GM12878 (cell line): ENCODE measurements at regions not wholly inside any gene's neighbourhood (a gene's known extent, or its start where the extent isn't known, plus 50 kb on each side); places are given as distances from the start of the nearest gene placed in this dataset.

Experiments
- ATAC-seq: fragments of 200-7000 bp; cut with Tn5 transposase; 3 replicates; pipeline ENCODE4 v1.9.1; 2020; ENCODE audit warnings: mild to moderate bottlenecking, moderate library complexity
- BruUV-seq: library from RNA; stranded (reverse); fragments of 400-500 nt; replicated peaks from 2 replicates; lab custom pipeline; 2021; lab: Mats Ljungman, UMichigan
- CTCF ChIA-PET: fragments of 300-600 bp; sonication (Branson Sonifier 250); formaldehyde crosslinking; extraction: SDS; loops from one replicate; lab custom pipeline; 2021; ENCODE audit warnings: inconsistent platforms; lab: Yijun Ruan, JAX
- POLR2A ChIA-PET: fragments of 350-600 bp; formaldehyde crosslinking; extraction: SDS; loops from one replicate; lab custom pipeline; 2021; ENCODE audit warnings: inconsistent platforms; lab: Charles Lee
- RAD21 ChIA-PET: fragments of 300-600 bp; sonication (Branson Sonifier 250); formaldehyde crosslinking; loops from one replicate; lab custom pipeline; 2023; ENCODE audit warnings: antibody characterized with exemption; ENCODE audit not compliant: unreplicated experiment; lab: Charles Lee
- SMC1A ChIA-PET: fragments of 300-600 bp; sonication (Branson Sonifier 250); formaldehyde crosslinking; loops from one replicate; lab custom pipeline; 2023; ENCODE audit not compliant: unreplicated experiment, uncharacterized antibody; lab: Charles Lee
- DNase-seq: peaks from one replicate; pipeline ENCODE4 v3.0.0-alpha.2; 2011; ENCODE audit warnings: low read depth, low spot score
- FAIRE-seq: peaks from 3 replicates; lab custom pipeline; 2011; peaks lifted over from hg19 to GRCh38; lab: Jason Lieb, UNC
- H2AFZ ChIP-seq: 2 replicates; pipeline ENCODE4 v1.6.0; 2011; ENCODE audit warnings: low read depth, low read length, control low read depth; ENCODE audit not compliant: control insufficient read depth
- H3K27ac ChIP-seq: 2 replicates; pipeline ENCODE4 v1.5.1; 2011; ENCODE audit warnings: control low read depth; ENCODE audit not compliant: control insufficient read depth, insufficient read depth
- H3K27me3 ChIP-seq, 2 experiments: replicated peaks in 1 of 2; 2 replicates each; pipeline versions ENCODE4 v1.6.0 to v1.6.1; 2011; ENCODE audit warnings: low read length in 1 of 2; ENCODE audit not compliant: control insufficient read depth in 2 of 2, insufficient read depth in 2 of 2
- H3K36me3 ChIP-seq, 2 experiments: 2 replicates each; pipeline ENCODE4 v1.5.1; 2011; ENCODE audit warnings: low read length in 1 of 2; ENCODE audit not compliant: control insufficient read depth in 2 of 2, insufficient read depth in 2 of 2
- H3K4me1 ChIP-seq: 2 replicates; pipeline ENCODE4 v1.6.1; 2011; ENCODE audit warnings: mild to moderate bottlenecking, low read length, moderate library complexity, mixed read lengths; ENCODE audit not compliant: control insufficient read depth, insufficient read depth
- H3K4me2 ChIP-seq: 2 replicates; pipeline ENCODE4 v1.6.0; 2011; ENCODE audit warnings: control low read depth; ENCODE audit not compliant: control insufficient read depth, insufficient read depth
- H3K4me3 ChIP-seq: fragments of 200-600 bp; sonication (generic); 2 replicates; pipeline ENCODE4 v1.5.1; 2016
- H3K79me2 ChIP-seq: 2 replicates; pipeline ENCODE4 v1.6.0; 2011; ENCODE audit warnings: low read length; ENCODE audit not compliant: control insufficient read depth, insufficient read depth
- H3K9ac ChIP-seq: 2 replicates; pipeline ENCODE4 v1.8.0; 2011; ENCODE audit warnings: low read length, control low read depth, mixed read lengths; ENCODE audit not compliant: control insufficient read depth, insufficient read depth
- H3K9me3 ChIP-seq: replicated peaks from 3 replicates; pipeline ENCODE4 v1.5.1; 2011; ENCODE audit warnings: mild to moderate bottlenecking, low read length; ENCODE audit not compliant: control insufficient read depth, insufficient read depth
- H4K20me1 ChIP-seq: 2 replicates; pipeline ENCODE4 v1.6.0; 2011; ENCODE audit not compliant: control insufficient read depth, insufficient read depth
- CBFB ChIP-seq: IDR thresholded peaks from 2 replicates; pipeline ENCODE4 v1.6.1; 2016; ENCODE audit warnings: antibody characterized with exemption, low read depth
- HCFC1 ChIP-seq: fragments of 150-350 bp; IDR thresholded peaks from 2 replicates; pipeline ENCODE4 v1.6.1; 2014; ENCODE audit warnings: low read length
- NR2C1 ChIP-seq: fragments of 450-650 bp; IDR thresholded peaks from 2 replicates; pipeline ENCODE4 v1.6.1; 2017; ENCODE audit warnings: antibody characterized with exemption, mild to moderate bottlenecking, moderate library complexity
- NR2C2 ChIP-seq: IDR thresholded peaks from 2 replicates; pipeline ENCODE4 v1.6.1; 2011; ENCODE audit warnings: borderline replicate concordance, low read depth; ENCODE audit not compliant: control insufficient read depth, insufficient read length
- SREBF2 ChIP-seq: IDR thresholded peaks from 2 replicates; pipeline ENCODE4 v1.6.1; 2012; ENCODE audit warnings: mild to moderate bottlenecking, low read length
- SUPT20H ChIP-seq: IDR thresholded peaks from 2 replicates; pipeline ENCODE4 v1.6.1; 2011; ENCODE audit warnings: low read depth, mild to moderate bottlenecking, low read length, moderate library complexity, borderline replicate concordance; ENCODE audit not compliant: control insufficient read depth
- TBL1XR1 ChIP-seq: IDR thresholded peaks from 2 replicates; pipeline ENCODE4 v1.6.1; 2012; ENCODE audit warnings: low read depth, low read length, improper control_type of control experiment
- ZNF207 ChIP-seq: fragments of 450-650 bp; IDR thresholded peaks from 2 replicates; pipeline ENCODE4 v1.6.1; 2014; ENCODE audit warnings: antibody characterized with exemption, mild to moderate bottlenecking, borderline replicate concordance
- WGBS: methylation state at CpG from one replicate; pipeline ENCODE4 v1.1.6; 2016; ENCODE audit warnings: low lambda C conversion rate; ENCODE audit not compliant: insufficient replicate concordance, insufficient coverage; ENCODE audit errors: missing lambda C conversion rate; 5-methylcytosine and 5-hydroxymethylcytosine counted together
- in situ Hi-C: fragments of 300-500 bp; cut with MboI; formaldehyde crosslinking; loops from 9 replicates; pipeline ENCODE4 v1.14.3; 2018; ENCODE audit warnings: mixed read lengths
- intact Hi-C: fragments of 100-400 bp; cut with micrococcal nuclease; formaldehyde crosslinking; loops from one replicate; pipeline ENCODE4 v1.14.2; 2022; ENCODE audit not compliant: unreplicated experiment
- TF ChIP-seq, protein P1 (sequence below): fragments of 450-650 bp; IDR thresholded peaks from 2 replicates; pipeline ENCODE4 v1.6.1; 2014; ENCODE audit warnings: mild to moderate bottlenecking
- TF ChIP-seq, protein P2 (sequence below), 3 experiments: IDR thresholded peaks in 2 of 3; conservative IDR thresholded peaks in 1 of 3; 2 replicates each; pipeline ENCODE4 v1.5.1; 2011; ENCODE audit warnings: low read depth in 3 of 3, low read length in 3 of 3, mild to moderate bottlenecking in 3 of 3, control low read depth in 2 of 3, moderate library complexity in 2 of 3, inconsistent platforms in 1 of 3, mixed read lengths in 1 of 3; ENCODE audit not compliant: control insufficient read depth in 2 of 3, insufficient read depth in 1 of 3; ENCODE audit errors: extremely low read depth in 1 of 3

DNA sequence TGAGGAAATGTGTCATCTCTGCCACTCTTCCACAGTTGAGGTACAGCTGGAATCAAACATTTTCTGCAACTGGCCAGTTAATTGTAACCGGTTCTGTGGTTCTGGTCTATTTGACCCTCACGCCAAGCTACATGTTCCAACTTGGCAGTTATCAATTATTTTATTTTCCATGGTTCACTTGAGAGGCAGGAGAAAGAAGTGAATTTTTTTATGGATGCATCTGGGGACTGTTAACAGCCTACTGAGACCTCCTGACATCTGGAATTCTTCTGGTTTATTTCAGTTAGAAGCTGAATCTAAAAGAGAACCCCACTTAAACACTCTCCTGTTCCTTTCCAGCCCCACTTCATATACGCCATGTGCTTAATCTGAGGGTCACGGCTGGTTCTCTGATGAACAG lies 372.3 kb downstream of the DNAH5 start (continued):
- TF ChIP-seq NR2C2 = no peak
- TF ChIP-seq SUPT20H = no peak
- TF ChIP-seq TBL1XR1 = no peak

DNA sequence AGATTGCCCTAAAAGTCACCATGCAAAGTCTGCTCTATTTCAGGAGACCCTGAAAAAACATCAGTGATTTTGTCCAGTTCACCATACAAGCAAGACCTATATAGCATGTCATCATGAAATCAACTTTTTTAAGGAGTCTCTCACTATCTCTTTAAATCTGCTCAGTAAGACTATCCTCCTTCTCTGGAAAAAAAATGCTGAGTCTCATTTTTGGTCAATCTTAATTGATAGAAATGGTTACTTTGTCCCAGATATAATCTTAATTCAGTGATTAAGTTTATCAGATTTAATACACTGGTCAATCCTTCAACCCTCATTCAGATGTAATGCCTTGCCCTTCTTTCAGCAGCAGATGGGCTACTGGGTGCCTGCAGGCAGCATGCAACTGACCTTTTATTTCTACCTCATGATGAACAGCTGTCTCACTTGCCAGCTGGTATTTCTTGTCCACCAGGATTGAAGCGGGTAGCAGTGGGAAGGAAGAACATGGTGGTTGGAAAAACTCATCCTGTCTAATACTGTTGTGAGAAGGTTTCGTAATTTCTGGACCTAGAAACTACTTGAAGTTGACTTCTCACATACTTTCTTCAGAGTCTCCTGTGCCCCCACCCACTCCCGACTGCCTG lies 375.3 kb downstream of the DNAH5 start:
- ChIA-PET SMC1A (no interaction called here), CTCF (no interaction called here), RAD21 (no interaction called here), POLR2A (no interaction called here)
- Histone ChIP-seq H3K4me2 (no peak overlapping the region), H3K9ac (no peak overlapping the region), H3K4me1 (no peaks in the 10 kb centered on the region), H2AFZ (no peak overlapping the region), H3K4me3 (no peak overlapping the region), H4K20me1 (no peaks in the 10 kb centered on the region), H3K36me3 (no peaks in the 10 kb centered on the region), H3K27ac (no peak overlapping the region), H3K79me2 (no peaks in the 10 kb centered on the region), H3K9me3 (no peaks in the 10 kb centered on the region), H3K27me3 (no peaks in the 10 kb centered on the region)
- ATAC-seq = no peak
- in situ Hi-C loops (no loop called here), intact Hi-C loops (no loop called here)
- BruUV-seq = no TSS peak
- 7% methylated on average over 3 of the region's 3 CpGs for WGBS
- TF ChIP-seq, protein P1, sequence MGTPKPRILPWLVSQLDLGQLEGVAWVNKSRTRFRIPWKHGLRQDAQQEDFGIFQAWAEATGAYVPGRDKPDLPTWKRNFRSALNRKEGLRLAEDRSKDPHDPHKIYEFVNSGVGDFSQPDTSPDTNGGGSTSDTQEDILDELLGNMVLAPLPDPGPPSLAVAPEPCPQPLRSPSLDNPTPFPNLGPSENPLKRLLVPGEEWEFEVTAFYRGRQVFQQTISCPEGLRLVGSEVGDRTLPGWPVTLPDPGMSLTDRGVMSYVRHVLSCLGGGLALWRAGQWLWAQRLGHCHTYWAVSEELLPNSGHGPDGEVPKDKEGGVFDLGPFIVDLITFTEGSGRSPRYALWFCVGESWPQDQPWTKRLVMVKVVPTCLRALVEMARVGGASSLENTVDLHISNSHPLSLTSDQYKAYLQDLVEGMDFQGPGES = no peak
- no peak for TF ChIP-seq NR2C1
- no peak for TF ChIP-seq ZNF207
- TF ChIP-seq SREBF2 = no peak
- TF ChIP-seq, protein P2, sequence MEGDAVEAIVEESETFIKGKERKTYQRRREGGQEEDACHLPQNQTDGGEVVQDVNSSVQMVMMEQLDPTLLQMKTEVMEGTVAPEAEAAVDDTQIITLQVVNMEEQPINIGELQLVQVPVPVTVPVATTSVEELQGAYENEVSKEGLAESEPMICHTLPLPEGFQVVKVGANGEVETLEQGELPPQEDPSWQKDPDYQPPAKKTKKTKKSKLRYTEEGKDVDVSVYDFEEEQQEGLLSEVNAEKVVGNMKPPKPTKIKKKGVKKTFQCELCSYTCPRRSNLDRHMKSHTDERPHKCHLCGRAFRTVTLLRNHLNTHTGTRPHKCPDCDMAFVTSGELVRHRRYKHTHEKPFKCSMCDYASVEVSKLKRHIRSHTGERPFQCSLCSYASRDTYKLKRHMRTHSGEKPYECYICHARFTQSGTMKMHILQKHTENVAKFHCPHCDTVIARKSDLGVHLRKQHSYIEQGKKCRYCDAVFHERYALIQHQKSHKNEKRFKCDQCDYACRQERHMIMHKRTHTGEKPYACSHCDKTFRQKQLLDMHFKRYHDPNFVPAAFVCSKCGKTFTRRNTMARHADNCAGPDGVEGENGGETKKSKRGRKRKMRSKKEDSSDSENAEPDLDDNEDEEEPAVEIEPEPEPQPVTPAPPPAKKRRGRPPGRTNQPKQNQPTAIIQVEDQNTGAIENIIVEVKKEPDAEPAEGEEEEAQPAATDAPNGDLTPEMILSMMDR (IDR thresholded peaks at IDR 0.05 in 2 of 3, conservative IDR thresholded peaks at IDR 0.05 in 1 of 3; ENCODE audit: control insufficient read depth in 2 of 3, extremely low read depth in 1 of 3, insufficient read depth in 1 of 3, low read depth in 3 of 3, low read length in 3 of 3) = no peak
- no peak for TF ChIP-seq CBFB
- no peak for TF ChIP-seq HCFC1
- no peak for DNase-seq
- FAIRE-seq = no peak
